AG04450 (cell line): ENCODE measurements at regions not wholly inside any gene's neighbourhood (a gene's known extent, or its start where the extent isn't known, plus 50 kb on each side); places are given as distances from the start of the nearest gene placed in this dataset.

Source experiments
- CTCF ChIA-PET: fragments of 300-600, 350-600 bp; formaldehyde crosslinking; extraction: SDS; loops from one replicate; lab custom pipeline; 2022; ENCODE audit warnings: antibody characterized with exemption, inconsistent platforms; lab: Charles Lee
- POLR2A ChIA-PET: fragments of 350-600 bp; formaldehyde crosslinking; extraction: SDS; loops from one replicate; lab custom pipeline; 2021; ENCODE audit warnings: antibody characterized with exemption, inconsistent platforms; lab: Yijun Ruan, JAX
- DNase-seq: peaks from one replicate; pipeline ENCODE4 v3.0.0-alpha.2; 2011; ENCODE audit warnings: low read depth, low spot score
- H3K27ac ChIP-seq: one replicate; pipeline ENCODE4 v1.5.1; 2012; ENCODE audit warnings: low read depth, low read length, control low read depth
- H3K27me3 ChIP-seq: one replicate; pipeline ENCODE4 v1.6.0; 2012; ENCODE audit warnings: low read length; ENCODE audit not compliant: control insufficient read depth, insufficient read depth
- H3K4me3 ChIP-seq: 2 replicates; pipeline ENCODE4 v1.5.1; 2011; ENCODE audit warnings: mild to moderate bottlenecking, low read depth, low read length, control low read depth
- H3K9me3 ChIP-seq: 2 replicates; pipeline ENCODE4 v1.5.1; 2012; ENCODE audit warnings: low read length; ENCODE audit not compliant: control insufficient read depth, insufficient read depth
- CTCF ChIP-seq: IDR thresholded peaks from 2 replicates; pipeline ENCODE4 v1.5.1; 2011; ENCODE audit warnings: low read depth, low read length, control low read depth, inconsistent platforms

- DNase-seq: no peak
- H3K27me3 ChIP-seq: no peaks in the 10 kb centered on the region
- POLR2A ChIA-PET: no interaction called here
- H3K27ac ChIP-seq: no peak overlapping the region
- CTCF ChIA-PET: no interaction called here
- no peak for TF ChIP-seq CTCF
- H3K9me3 ChIP-seq: peaks cover 7% of the 10 kb centered on the region
- H3K4me3 ChIP-seq: no peak overlapping the region
Measured at GRCh38 chr12:103114296-103115055, 157.0 kb downstream of the ASCL1 start.

- peaks cover 31% of the 10 kb centered on the region for H3K9me3 ChIP-seq
- ChIA-PET CTCF (no interaction called here), POLR2A (no interaction called here)
- no peak for DNase-seq
- no peak overlapping the region for H3K4me3 ChIP-seq
- no peak for TF ChIP-seq CTCF
- H3K27me3 ChIP-seq: no peaks in the 10 kb centered on the region
- H3K27ac ChIP-seq: no peak overlapping the region
Measured at GRCh38 chr12:103128862-103129501, 171.5 kb downstream of the ASCL1 start.

GRCh38 chr12:103130564-103130963, 173.1 kb downstream of the ASCL1 start:
- ChIA-PET POLR2A (no interaction called here), CTCF (no interaction called here)
- no peak for DNase-seq
- H3K27ac ChIP-seq: no peak overlapping the region
- no peaks in the 10 kb centered on the region for H3K27me3 ChIP-seq
- no peak for TF ChIP-seq CTCF
- H3K4me3 ChIP-seq: no peak overlapping the region
- peaks cover 31% of the 10 kb centered on the region for H3K9me3 ChIP-seq

- CTCF ChIA-PET: no interaction called here
- H3K27me3 ChIP-seq: no peaks in the 10 kb centered on the region
- no peak for TF ChIP-seq CTCF
- no peak overlapping the region for H3K27ac ChIP-seq
- H3K9me3 ChIP-seq: peaks cover 12% of the 10 kb centered on the region; the same call in 1 of the 2 replicates
- no peak for DNase-seq
- H3K4me3 ChIP-seq: no peak overlapping the region
- POLR2A ChIA-PET: no interaction called here
Measured at GRCh38 chr12:103138538-103138937, 181.1 kb downstream of the ASCL1 start.

- Histone ChIP-seq H3K27me3 (no peaks in the 10 kb centered on the region), H3K9me3 (peaks cover 12% of the 10 kb centered on the region; the same call in 1 of the 2 replicates), H3K4me3 (no peak overlapping the region), H3K27ac (no peak overlapping the region)
- DNase-seq: no peak
- TF ChIP-seq CTCF: no peak
- CTCF ChIA-PET: no interaction called here
- POLR2A ChIA-PET: no interaction called here
Measured at GRCh38 chr12:103139876-103140275, 182.4 kb downstream of the ASCL1 start.
